ENCODE measurements at regions not wholly inside any gene's neighbourhood (a gene's known extent, or its start where the extent isn't known, plus 50 kb on each side); places are given as distances from the start of the nearest gene placed in this dataset.
A peak's percentile ranks its signal among the peaks of the same experiment; 100 is the strongest.

GRCh38 chr5:13566871-13567339, 377.6 kb downstream of the DNAH5 start:
- no peak for DNase-seq

GRCh38 chr5:13558408-13558807, 386.1 kb downstream of the DNAH5 start:
- no peak for DNase-seq

- no peak for DNase-seq
These were observed 390.6 kb downstream of the DNAH5 start for GRCh38 chr5:13553896-13554295.

GRCh38 chr5:13552361-13552760, 392.1 kb downstream of the DNAH5 start:
- no peak for DNase-seq

- DNase-seq = no peak
These were observed 392.8 kb downstream of the DNAH5 start for GRCh38 chr5:13551645-13552044.

- no peak for DNase-seq
These were observed 404.2 kb downstream of the DNAH5 start for GRCh38 chr5:13540168-13540750.

- DNase-seq = no peak
These were observed 407.6 kb downstream of the DNAH5 start for GRCh38 chr5:13536933-13537332.

- DNase-seq = no peak
These were observed 410.7 kb downstream of the DNAH5 start for GRCh38 chr5:13533833-13534232.

GRCh38 chr5:13529300-13529699, 415.2 kb downstream of the DNAH5 start:
- DNase-seq = no peak

- no peak for DNase-seq
These were observed 419.6 kb downstream of the DNAH5 start for GRCh38 chr5:13524936-13525335.

- DNase-seq = no peak
These were observed 425.4 kb downstream of the DNAH5 start for GRCh38 chr5:13519131-13519530.

GRCh38 chr5:13516195-13516594, 428.3 kb downstream of the DNAH5 start:
- no peak for DNase-seq

- DNase-seq = no peak
These were observed 433.0 kb downstream of the DNAH5 start for GRCh38 chr5:13511442-13511841.

GRCh38 chr5:13510616-13511015, 433.9 kb downstream of the DNAH5 start:
- no peak for DNase-seq

- DNase-seq = no peak
These were observed 435.9 kb downstream of the DNAH5 start for GRCh38 chr5:13508559-13508958.

- DNase-seq = no peak
These were observed 439.2 kb downstream of the DNAH5 start for GRCh38 chr5:13505326-13505725.

- DNase-seq = no peak
These were observed 441.5 kb downstream of the DNAH5 start for GRCh38 chr5:13503017-13503416.

GRCh38 chr5:13501176-13501575, 443.3 kb downstream of the DNAH5 start:
- no peak for DNase-seq

- DNase-seq = no peak
These were observed 446.2 kb downstream of the DNAH5 start for GRCh38 chr5:13498279-13498678.

- DNase-seq = no peak
These were observed 456.1 kb downstream of the DNAH5 start for GRCh38 chr5:13488254-13488931.

GRCh38 chr5:13480834-13481233, 463.7 kb downstream of the DNAH5 start:
- no peak for DNase-seq

- peak; percentile 20 for DNase-seq
These were observed 465.5 kb downstream of the DNAH5 start for GRCh38 chr5:13478831-13479465.

- DNase-seq = no peak
These were observed 467.3 kb downstream of the DNAH5 start for GRCh38 chr5:13477118-13477737.

- no peak for DNase-seq
These were observed 471.6 kb downstream of the DNAH5 start for GRCh38 chr5:13472842-13473241.

Measured in KG1 (cell line).